ENCODE measurements at regions not wholly inside any gene's neighbourhood (a gene's known extent, or its start where the extent isn't known, plus 50 kb on each side); places are given as distances from the start of the nearest gene placed in this dataset.

GRCh38 chr3:56914646-56915045 lies 112.9 kb upstream of the ARHGEF3 start:
- no TSS peak for BruUV-seq (replicated peaks)
- no peak overlapping the region for H2BK15ac ChIP-seq (ENCODE audit: low read depth, low read length)

More at GRCh38 chr3:56914646-56915045, 112.9 kb upstream of the ARHGEF3 start:
- Histone ChIP-seq H2BK20ac (ENCODE audit: low read depth, low read length) (no peak overlapping the region), H3K18ac (ENCODE audit: low read depth, low read length) (no peak overlapping the region), H2AK9ac (replicated peaks; ENCODE audit: low read depth, low read length, poor library complexity) (no peak overlapping the region), H3K27me3 (ENCODE audit: control insufficient read depth, insufficient read depth, low read length) (peaks cover 3% of the 10 kb centered on the region), H4K5ac (ENCODE audit: low read depth, low read length) (no peak overlapping the region), H3K4me3 (ENCODE audit: insufficient read depth, low read depth, low read length) (no peak overlapping the region), H3K23ac (ENCODE audit: low read depth, low read length) (no peak overlapping the region), H3K9me3 (ENCODE audit: control insufficient read depth, insufficient read depth, low read length) (no peaks in the 10 kb centered on the region), H2BK120ac (ENCODE audit: low read depth, low read length) (no peak overlapping the region), H3K36me3 (ENCODE audit: control insufficient read depth, insufficient read depth, low read length) (no peaks in the 10 kb centered on the region), H3K79me1 (ENCODE audit: low read depth in 1 of 2, low read length in 2 of 2) (no peaks in the 10 kb centered on the region), H4K20me1 (ENCODE audit: insufficient read depth, low read length) (no peaks in the 10 kb centered on the region), H4K91ac (ENCODE audit: insufficient read depth, low read depth, low read length) (no peak overlapping the region), H3K56ac (ENCODE audit: extremely low read depth, insufficient read depth, low read length) (no peak overlapping the region), H3K14ac (replicated peaks; ENCODE audit: low read depth, low read length) (no peak overlapping the region), H3K4me1 (ENCODE audit: control insufficient read depth, insufficient read depth, low read length) (no peaks in the 10 kb centered on the region), H3K27ac (ENCODE audit: insufficient read depth, low read length) (no peak overlapping the region), H4K8ac (ENCODE audit: low read depth in 2 of 2, low read length in 2 of 2) (no peak overlapping the region), H3K4me2 (ENCODE audit: low read depth, low read length) (no peak overlapping the region), H3K9ac (ENCODE audit: low read depth, low read length) (no peak overlapping the region), H2AFZ (replicated peaks; ENCODE audit: low read length, poor library complexity) (no peak overlapping the region), H2BK5ac (ENCODE audit: low read depth, low read length, poor library complexity, severe bottlenecking) (no peak overlapping the region), H3K9me1 (ENCODE audit: insufficient read depth, low read length) (no peaks in the 10 kb centered on the region), H2AK5ac (ENCODE audit: low read depth, low read length) (no peak overlapping the region), H3K4ac (ENCODE audit: low read depth, low read length) (no peak overlapping the region)
- dilution Hi-C loops (cut with HindIII; ENCODE audit: low sequenced_read_pairs, unreplicated experiment): no loop called here
- intact Hi-C loops (cut with micrococcal nuclease): no loop called here
- no CpG with 5 or more reads among the region's 3 CpGs for WGBS, 2 experiments (ENCODE audit: extremely low coverage in 2 of 2, insufficient read length in 1 of 2)
- ChIA-PET POLR2A (ENCODE audit: unreplicated experiment) (no interaction called here), CTCF (no interaction called here)
- in situ Hi-C loops (cut with MboI; ENCODE audit: low sequenced_read_pairs): no loop called here
- DNase-seq (no peak), ATAC-seq (ENCODE audit: low read depth) (no peak)
- no peak for TF ChIP-seq NFE2L2 (IDR thresholded peaks at IDR 0.05; ENCODE audit: low read depth, low read length)
- TF ChIP-seq FOS (IDR thresholded peaks at IDR 0.05; ENCODE audit: low read depth, low read length): no peak
- no peak for TF ChIP-seq USF2 (IDR thresholded peaks at IDR 0.05; ENCODE audit: low read depth, low read length)
- no peak for TF ChIP-seq BHLHE40 (IDR thresholded peaks at IDR 0.05; ENCODE audit: low read depth, low read length)
- no peak for TF ChIP-seq SMC3 (IDR thresholded peaks at IDR 0.05; ENCODE audit: low read depth, low read length)
- TF ChIP-seq RAD21 (IDR thresholded peaks at IDR 0.05; ENCODE audit: low read length): no peak
- no peak for TF ChIP-seq MAZ (IDR thresholded peaks at IDR 0.05; ENCODE audit: borderline replicate concordance, low read depth, low read length)
- TF ChIP-seq MXI1 (IDR thresholded peaks at IDR 0.05; ENCODE audit: borderline replicate concordance, low read depth, low read length): no peak
- TF ChIP-seq CEBPB (IDR thresholded peaks at IDR 0.05; ENCODE audit: low read depth, low read length): no peak
- no peak for TF ChIP-seq ELK1 (IDR thresholded peaks at IDR 0.05; ENCODE audit: borderline replicate concordance, low read depth, low read length)
